M059J (cell line): ENCODE measurements at regions not wholly inside any gene's neighbourhood (a gene's known extent, or its start where the extent isn't known, plus 50 kb on each side); places are given as distances from the start of the nearest gene placed in this dataset.

ENCODE experiments used
- DNase-seq: peaks from one replicate; pipeline ENCODE4 v3.0.0-alpha.2; 2012; ENCODE audit warnings: low read depth

DNA sequence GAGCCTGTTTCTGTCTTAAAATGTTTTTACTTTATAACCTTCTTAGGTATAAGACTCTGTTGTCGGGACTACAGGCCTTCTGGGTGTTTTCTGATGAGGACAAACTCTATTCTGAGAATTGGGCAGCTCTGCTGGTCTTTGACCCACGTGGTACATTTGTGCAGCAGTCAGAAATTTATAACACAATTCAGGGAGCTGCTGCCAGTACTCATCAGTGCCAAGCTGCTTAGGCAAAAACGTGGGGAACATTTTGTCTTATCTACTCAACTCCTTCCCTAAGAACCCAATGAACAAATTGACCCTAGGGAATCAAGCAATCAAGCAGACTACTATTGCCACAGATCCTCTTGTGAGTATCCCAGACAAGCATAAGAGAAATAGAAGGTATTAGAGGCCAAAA lies 180.7 kb upstream of the PDZRN3 start:
- DNase-seq: no peak

DNA sequence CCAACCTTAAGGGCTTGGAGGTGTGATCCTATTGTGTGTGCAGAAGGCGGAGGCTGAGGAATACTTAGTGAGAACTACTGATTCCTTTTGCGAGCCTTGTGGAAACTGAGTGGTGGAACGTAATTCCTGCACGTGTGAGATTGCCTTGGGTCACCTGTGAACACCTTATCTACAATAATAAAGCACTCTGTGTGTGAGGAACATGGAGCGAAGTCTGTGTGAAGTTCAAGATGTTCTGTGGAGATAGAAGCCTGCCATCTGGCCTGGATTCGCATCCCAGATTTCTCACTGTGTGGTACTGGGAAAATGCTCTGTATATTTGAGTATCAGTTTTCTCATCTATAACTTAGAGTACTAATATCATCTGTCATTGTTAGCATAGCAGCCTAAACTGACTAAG lies 179.5 kb upstream of the PDZRN3 start:
- DNase-seq: no peak

DNA sequence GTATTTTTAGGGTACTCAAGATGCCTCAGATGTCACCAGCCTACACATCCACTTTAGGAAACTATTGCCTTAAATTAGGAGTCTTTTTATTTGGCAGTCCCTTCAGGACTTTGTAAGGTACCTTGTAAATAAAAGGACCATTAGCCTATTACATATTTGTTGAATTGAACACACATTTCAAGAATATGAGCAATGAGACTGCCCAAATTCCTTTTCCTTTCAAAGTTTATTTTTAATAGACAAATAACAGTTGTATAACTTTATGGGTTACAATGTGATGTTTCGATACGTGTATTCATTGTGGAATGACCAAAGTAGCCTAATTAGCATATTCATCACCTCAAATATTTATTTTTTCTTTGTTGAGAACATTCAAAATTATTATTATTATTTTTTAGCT lies 176.7 kb upstream of the PDZRN3 start:
- no peak for DNase-seq

DNA sequence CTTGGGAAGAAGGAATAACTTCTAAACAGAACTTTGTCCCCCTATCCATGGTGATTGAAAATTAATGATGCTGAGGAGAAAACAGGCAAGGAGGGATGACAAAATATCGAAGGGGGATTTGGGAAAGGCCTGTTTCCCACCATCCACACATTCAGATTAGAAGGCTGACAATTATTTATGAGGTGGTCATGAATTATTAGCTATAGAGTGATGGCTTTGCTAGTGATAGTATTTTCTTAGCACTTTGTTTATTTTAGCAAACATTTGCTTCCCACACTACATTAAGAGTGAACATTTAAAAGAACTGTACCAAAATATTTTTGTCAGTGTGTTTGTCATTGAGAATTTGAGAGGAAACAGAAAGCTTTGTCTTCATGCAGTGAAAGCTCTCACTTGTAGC lies 172.6 kb upstream of the PDZRN3 start:
- no peak for DNase-seq

DNA sequence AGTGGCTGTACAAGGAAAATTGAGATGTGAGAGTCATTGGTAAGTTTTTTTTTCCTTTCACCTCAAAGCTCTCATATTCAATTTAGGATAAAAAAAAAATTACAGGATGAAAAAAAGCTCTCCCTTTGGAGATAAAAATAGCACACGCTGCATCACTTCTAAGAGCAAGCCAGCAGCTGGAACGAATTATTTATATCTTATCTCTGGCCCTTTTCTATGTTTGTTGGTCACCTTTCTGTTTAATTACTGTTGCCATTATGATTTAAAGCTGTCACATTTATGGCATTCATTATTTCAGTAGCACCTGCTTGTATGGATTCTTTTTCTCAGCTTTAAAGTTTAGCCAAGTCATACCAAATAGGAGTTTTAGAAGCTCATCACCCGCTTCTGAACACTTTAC lies 171.6 kb upstream of the PDZRN3 start:
- DNase-seq: no peak

DNA sequence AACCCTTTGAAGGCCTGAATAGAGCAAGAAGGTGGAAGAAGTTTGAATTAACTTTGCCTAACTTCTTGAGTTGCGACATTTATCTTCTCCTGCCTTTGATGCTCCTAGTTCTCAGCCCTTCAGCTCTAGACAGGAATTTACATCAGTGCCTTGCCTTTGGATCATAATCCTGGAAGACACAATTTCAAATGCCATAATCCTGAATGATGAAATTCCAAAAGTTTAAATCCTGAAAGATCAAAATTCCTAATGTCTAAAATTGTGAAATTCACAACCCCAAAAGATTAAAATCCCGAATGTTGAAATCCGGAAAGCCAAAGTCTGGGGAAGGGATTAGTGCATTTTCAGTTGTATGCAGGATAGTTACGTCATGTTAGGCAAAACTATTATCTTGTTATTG lies 166.6 kb upstream of the PDZRN3 start:
- DNase-seq: no peak

DNA sequence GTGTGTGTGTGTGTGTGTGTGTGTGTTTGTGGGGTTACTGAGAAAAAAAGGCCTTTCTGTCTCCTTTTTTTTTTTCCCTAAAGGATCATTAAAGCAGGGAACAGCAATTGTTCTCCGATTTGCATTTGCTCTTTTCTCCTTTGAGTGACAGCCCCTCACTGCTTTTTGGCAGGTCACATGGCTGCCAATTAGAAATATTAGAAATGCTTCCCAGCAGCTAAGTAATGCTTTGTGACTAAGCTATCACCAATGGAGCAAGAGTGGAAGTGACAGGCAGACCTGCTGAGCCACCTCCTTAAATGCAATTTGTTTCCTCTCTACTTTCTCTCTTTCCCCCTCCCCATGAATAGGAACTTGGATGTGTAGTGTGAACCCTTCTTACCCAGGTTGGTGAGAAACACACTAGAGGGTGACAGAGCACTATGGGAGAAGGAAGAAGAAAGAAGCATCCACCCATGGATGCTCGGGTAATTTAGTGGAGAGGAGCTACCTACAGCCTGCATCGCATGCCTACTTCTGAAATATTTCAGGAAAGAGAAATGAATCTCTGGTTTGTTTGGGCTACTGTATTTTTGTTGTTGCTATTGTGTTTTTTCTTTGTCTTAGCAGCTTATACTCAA lies 165.2 kb upstream of the PDZRN3 start:
- no peak for DNase-seq

DNA sequence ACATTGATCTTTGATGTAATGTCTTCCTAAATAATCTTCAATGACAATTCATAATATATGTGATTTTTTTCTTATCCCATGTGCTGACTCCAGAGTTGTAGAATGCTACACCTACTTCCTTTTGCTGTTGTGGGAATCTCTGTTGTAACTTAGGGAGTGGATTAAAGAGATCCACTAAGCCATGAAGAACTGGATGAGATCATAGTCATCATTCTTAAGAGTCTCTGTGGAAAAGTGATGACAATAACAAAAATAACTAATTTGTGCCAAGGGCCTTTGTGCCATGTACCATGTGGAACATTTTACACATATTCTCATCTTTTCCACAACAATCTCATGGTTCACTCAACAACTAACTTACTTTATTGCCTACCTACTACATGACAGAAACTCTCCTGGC lies 162.9 kb upstream of the PDZRN3 start:
- no peak for DNase-seq

DNA sequence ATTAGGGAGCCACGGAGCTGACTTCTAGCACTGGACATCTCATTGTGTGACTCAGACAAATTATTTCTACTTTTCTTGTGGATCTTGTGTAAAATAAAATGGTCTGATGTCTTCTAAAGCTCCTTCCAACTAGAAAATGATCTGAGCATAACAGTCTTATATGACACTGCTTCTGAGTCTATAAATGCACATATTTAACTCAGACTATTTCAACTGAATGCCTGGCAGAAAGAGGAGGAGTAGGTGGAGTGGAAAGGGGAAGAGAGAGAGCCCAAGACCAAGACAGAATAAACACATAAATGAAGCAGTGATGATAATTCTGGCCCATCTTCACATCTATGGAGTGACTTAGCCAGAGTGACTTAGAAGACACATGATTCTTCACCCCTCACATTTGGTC lies 162.3 kb upstream of the PDZRN3 start:
- DNase-seq: no peak

DNA sequence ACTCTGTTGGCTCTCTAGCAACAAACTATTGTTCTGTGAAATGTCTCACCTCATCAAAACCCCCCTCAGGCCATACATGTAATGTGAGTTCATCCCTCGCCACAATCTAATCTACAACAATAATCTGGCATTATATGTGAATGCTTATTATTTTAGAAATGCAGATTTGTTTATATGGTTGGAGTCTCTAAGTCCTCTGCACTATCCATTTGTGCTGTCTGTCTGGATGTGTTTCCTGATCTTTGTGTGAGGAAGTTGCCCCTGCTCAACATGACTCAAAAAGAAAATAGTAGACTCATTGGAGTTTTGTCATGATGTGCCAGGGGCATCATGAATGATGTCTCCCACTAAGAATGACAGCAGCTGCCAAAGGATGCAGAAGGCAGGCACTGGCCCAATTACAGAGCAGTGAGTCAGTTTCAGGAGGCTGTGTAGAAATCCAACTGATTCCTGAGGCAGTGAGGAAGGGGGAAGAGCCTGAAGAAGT lies 161.6 kb upstream of the PDZRN3 start:
- peak; percentile 85 for DNase-seq

DNA sequence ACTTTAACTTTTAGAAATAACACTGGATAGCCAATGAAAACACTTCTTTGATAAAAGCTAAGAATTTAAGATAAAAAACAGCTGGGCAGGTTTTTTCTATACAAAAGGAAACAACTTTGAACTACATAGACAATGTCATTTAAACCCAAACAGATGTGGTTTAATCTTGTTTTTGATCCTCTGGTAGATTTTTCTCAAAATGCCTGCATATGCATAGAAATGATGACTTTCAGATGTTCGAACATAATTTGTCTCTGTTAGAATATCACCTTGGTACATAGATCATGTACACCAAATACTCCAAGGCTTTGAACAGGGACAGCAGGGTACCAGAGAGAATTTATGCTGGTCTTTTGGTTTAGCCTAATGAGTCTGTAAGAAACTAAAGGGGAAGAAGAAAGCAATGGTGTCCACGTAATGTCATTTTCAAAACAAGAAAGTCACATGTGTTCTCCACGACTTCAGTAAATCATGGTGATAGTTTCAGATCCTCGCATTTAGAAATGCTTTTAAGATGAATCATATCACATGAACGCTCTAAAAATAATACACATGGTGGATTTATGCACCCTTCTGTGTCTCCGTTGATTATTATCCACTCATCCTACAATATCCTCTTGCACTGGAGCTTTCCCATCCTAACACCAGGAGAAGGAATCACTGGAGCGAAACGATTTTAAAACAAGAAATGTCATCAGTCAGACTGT lies 160.1 kb upstream of the PDZRN3 start:
- peak; percentile 30 for DNase-seq

DNA sequence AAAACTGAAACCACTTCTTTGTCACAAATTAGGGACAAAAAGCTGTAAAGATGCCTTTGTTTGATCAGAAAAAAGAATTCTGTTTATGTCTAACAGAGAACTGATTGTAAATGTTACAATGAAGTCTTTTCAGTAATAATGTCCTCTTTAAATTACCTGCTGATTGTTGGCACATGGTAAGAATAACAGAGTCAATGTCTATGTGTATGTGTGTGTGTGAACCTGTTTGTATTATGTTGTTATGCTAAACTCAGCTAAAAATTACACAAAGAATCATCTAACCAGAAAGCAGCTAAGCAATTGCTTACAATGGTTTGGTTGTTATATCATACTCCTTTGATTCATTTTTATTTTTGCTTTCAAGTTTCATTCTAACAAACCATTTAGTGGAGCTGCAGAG lies 159.1 kb upstream of the PDZRN3 start:
- DNase-seq: no peak

DNA sequence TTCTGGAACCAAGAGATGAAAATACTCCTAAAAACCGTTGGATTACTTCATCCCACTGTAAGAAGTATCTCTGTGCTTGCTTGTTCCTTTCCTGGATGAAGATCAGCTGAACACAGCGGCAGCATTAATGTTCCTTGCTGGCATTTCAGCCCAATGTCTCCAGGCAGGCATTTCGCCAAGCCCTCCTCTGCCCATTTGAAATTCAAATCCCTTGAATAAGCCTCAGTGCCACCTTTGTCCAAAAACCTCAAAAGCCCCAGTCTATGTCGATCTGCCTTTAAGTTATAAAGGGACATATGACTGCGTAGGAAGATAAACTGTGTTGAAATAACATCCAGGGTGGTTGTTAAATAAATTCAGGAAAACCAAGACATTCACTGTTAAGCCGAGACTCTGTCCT lies 156.8 kb upstream of the PDZRN3 start:
- DNase-seq: peak; percentile 9

DNA sequence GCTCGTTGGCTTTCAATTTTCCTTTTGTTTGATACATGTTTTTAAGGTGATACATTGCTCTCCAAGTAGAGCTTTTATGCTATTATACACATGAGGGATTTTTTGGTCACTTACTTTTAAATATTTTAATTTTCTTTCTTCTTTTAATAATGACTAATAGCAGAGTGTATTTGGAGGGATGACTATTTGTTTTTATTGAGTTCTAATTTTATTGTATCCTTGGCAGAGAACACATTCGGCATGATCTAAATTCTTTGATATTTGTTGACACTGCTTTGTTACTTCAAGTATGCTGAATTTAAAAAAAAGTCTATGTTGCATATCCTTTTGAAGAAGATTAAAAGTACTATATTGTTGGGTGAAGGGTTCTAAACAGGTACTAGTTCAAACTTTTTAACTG lies 149.9 kb upstream of the PDZRN3 start:
- no peak for DNase-seq

DNA sequence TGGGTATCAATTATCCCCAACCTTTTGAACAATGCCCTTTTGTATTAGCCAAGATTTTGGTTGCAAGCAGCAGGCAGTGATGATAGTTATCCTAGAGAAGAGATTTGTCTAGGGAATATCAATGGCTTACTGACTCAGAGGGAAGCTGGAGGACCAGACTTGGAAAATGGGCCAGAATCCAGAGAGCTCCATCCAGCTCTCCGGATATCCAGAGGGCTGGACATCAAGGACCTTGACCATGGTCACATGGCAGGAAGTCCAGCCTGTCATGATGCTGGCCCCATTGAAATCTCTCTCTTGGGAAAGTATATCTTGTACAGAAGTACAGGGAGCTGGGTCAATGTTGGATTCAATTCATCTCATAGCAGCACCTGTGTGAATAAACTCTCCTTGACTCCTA lies 148.5 kb upstream of the PDZRN3 start:
- DNase-seq: no peak

DNA sequence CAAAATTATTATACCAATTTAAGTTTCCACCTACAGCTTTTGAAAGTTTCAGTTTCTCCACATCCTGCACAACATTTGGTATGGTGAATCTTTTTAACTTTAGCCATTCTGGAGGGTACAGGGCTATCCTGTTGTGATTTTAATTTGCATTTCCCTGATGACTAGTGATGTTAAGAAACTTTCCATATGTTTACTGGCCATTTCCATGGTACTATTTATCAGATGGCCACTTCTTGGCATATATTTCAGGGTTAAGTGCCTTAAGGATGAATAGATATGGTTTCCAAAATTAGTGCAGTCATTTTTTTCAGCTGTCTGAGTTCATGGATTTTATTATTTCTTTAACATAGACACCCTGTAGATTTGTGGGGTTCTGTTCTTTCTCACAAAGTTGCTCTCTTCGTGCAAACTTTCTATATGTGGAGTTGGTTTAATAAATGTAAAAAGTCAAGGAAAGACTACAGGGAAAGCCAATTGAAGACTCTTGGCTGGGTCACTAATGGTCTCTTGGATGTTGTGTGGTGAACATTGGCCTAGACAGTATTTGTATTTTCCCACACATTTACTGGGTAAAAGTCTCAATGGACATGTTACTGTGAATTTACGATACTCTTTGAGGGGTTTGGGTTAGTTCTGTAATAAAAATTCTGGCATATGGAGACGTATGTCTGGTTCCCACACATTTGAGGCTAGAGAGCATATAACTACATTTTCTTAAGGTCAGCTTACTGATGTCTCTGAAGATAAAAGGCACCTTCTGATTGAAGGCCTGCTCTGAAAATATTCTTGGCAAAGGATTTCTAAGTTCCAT lies 147.5 kb upstream of the PDZRN3 start:
- no peak for DNase-seq

DNA sequence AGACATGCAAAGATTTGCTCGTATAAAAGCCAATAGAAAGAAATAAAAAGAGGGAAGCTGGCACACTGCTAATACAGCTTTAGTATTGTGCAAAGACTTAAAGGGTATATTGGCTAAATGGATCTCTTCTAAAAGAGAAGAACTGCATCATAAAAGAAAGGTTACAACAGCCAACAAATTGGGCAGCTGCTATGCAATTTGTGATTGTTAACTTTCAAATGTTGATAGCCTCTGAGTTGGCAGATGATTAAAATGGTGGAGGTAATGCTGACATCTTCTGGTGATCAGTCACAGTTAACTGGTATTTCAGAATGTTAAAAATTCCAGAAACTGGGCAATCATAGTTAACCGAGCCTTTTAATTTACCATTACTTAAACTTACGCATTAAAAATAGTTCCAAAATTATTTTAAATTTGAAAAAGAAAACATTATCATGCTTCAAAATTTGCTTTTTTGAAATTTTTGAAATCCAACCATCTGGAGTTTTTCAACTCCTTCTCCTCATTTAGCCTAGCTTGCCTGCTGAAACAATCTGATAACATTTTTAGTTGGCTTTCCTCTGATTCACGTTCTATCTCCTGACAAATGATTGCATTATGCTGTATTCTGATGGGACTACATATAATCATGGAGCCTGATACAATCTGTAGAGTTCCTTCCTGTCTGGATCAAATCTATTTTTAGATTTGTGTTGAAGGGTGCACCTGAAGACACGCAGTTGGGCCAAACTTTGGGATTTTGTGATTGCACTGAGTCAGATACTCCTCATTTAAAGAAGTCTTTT lies 144.0 kb upstream of the PDZRN3 start:
- no peak for DNase-seq

DNA sequence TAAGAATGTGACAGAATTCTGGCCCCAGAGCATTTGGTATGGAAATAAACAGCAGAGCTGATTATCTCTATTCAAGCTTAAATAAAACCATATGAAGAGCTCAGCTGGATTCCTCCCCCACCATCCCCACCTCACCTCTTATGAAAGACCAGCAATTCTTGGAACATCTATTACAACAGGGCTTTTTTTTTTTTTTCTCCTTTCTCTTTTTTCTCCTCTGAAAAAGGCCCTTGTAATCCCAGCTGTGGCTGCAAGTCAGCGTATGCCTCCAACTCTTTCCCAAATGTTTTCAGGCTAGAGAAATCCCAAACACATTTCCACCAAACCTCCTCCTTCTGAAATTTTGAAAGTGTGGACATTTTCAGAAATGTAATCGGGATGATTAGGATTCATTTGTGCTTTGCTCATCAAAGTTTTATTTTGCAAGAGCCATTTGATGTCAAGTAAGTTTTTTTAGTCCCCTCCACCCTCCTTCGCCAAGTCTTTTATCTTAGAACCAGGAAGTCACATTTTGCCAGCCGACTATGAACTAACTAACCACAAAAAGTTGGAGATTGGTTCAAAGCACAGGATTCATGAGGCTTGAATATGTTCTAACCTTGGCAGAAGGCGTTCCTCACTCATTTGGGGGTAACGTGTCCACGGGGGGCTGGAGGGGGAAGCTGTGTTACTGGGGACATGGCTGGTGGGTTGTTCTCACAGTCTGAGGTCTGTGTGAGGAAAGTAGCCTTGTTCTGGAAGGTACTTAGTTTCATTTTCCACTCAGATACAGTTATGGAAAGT lies 142.0 kb upstream of the PDZRN3 start:
- DNase-seq: peak; percentile 10

DNA sequence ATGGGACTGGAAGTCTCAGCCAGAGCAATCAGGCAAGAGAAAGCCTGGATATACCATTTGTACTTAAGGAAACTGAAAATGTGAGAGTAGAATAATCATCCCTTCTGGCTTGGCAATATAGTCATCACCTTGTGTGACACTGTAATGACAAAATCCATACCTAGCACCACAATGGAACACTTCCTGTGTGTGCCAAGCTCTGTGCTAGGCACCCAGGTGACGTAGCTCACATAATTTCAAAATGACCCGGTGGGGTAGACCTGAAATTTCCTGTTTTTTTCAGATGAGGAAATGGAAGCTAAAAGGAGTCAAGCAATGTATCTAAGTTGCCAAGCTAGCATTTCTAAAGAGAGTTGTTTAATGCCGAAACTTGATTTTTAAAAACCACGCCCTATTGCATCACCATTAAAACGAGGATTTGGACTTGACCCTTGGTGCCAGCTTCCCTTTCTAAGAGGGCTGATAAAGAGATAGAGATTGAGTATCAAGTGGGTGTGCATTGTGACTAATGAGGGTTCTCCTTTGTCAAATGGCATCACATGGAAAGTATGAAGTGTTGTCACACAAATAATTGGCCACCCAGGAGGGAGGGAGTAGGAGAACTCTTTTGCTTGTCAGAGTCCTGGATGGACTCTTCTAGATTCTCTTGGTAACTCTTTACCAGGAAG lies 141.3 kb upstream of the PDZRN3 start:
- peak; percentile 20 for DNase-seq

DNA sequence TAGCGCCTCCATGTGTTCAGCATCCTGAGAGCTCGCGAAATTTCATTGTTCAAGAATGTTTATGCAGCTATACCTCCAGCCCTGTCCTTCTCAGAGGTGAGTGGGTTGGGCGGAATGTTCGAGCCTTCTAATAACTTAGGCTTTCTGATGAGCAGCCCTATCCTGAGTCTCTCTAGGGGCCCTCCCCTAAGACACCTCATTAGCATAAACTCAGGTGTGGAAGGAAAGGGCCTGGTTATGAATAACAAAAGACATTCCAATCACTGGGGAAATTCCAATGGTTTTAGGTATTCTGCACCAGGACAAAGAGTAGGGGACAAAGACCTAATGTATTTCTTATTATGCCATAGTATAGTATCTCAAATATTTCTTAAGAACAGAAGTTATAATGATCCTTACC lies 138.1 kb upstream of the PDZRN3 start:
- no peak for DNase-seq

DNA sequence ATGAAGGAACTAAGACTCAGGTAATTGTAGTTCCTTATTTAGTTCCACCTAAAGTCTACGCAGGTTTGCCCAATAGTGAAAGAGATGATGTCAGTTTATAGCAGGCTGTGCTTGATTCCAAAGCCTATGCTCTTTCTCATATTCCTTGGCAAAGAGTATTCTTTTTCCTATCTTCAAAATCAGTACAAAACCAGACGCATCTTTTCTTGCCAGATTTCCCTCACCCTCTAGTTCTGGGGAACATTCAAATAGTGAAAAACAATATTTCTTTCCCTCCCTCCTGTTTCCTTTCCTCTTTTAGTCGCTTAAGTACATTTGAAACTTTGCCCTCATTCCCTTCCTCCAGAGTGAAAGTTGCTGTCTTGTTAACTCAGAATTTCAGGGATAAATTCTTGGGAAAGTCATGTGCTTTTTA lies 134.6 kb upstream of the PDZRN3 start:
- DNase-seq: no peak
